B cell (primary cell): ENCODE measurements at regions not wholly inside any gene's neighbourhood (a gene's known extent, or its start where the extent isn't known, plus 50 kb on each side); places are given as distances from the start of the nearest gene placed in this dataset.

Source experiments
- ATAC-seq: fragments of 200-7000 bp; cut with Tn5 transposase; one replicate; pipeline ENCODE4 v1.10.0; 2021; ENCODE audit warnings: low read depth, mild to moderate bottlenecking, moderate number of reproducible peaks, moderate library complexity
- CTCF ChIA-PET: fragments of 350-600 bp; sonication (Branson Sonifier 250); formaldehyde crosslinking; loops from one replicate; lab custom pipeline; 2021; ENCODE audit warnings: antibody characterized with exemption, inconsistent platforms; lab: Charles Lee
- POLR2A ChIA-PET: fragments of 350-600 bp; sonication (Branson Sonifier 250); formaldehyde crosslinking; loops from one replicate; lab custom pipeline; 2021; ENCODE audit warnings: antibody characterized with exemption; lab: Charles Lee
- DNase-seq: peaks from one replicate; pipeline ENCODE4 v3.0.0; 2013
- H2AFZ ChIP-seq: 2 replicates; pipeline ENCODE4 v1.6.1; 2012; ENCODE audit warnings: mild to moderate bottlenecking, low read depth, low read length; ENCODE audit not compliant: insufficient read depth, poor library complexity, severe bottlenecking
- H3K27ac ChIP-seq, 2 donors: 1 replicate in 1 of 2; 2 replicates in 1 of 2; pipeline ENCODE4 v1.5.1; 2012 to 2013; ENCODE audit warnings: low read length in 2 of 2, mild to moderate bottlenecking in 2 of 2, moderate library complexity in 1 of 2
- H3K27me3 ChIP-seq, 4 experiments: fragments of 200-600 bp in 1 of 4; sonication (generic) in 1 of 4; replicated peaks in 1 of 4; 1 replicate in 2 of 4; 2 replicates in 2 of 4; pipeline versions ENCODE4 v1.6.1 to v1.7.0; 2013 to 2016; ENCODE audit warnings: low read length in 3 of 4, mild to moderate bottlenecking in 2 of 4, mixed read lengths in 1 of 4, moderate library complexity in 1 of 4; ENCODE audit not compliant: insufficient read depth in 4 of 4, control insufficient read depth in 3 of 4; ENCODE audit errors: control extremely low read depth in 1 of 4
- H3K36me3 ChIP-seq, 2 experiments: replicated peaks in 1 of 2; 1 replicate in 1 of 2; 2 replicates in 1 of 2; pipeline versions ENCODE4 v1.6.1 to v1.7.1; 2013; ENCODE audit warnings: low read length in 1 of 2; ENCODE audit not compliant: insufficient read depth in 2 of 2, control insufficient read depth in 1 of 2; ENCODE audit errors: control extremely low read depth in 1 of 2, extremely low read depth in 1 of 2
- H3K4me1 ChIP-seq, 2 donors: fragments of 200-600 bp in 1 of 2; sonication (generic) in 1 of 2; 1 replicate in 1 of 2; 2 replicates in 1 of 2; pipeline versions ENCODE4 v1.5.1 to v1.6.1; 2013 to 2017; ENCODE audit warnings: low read length in 2 of 2; ENCODE audit not compliant: control insufficient read depth in 2 of 2, insufficient read depth in 2 of 2
- H3K4me2 ChIP-seq: replicated peaks from 2 replicates; pipeline ENCODE3; 2012; ENCODE audit warnings: mild to moderate bottlenecking, low read depth, low read length; ENCODE audit not compliant: poor library complexity, severe bottlenecking
- H3K4me3 ChIP-seq, 5 experiments: fragments of 200-600 bp in 1 of 5; sonication (generic) in 1 of 5; 1 replicate in 3 of 5; 2 replicates in 2 of 5; pipeline versions ENCODE4 v1.5.1 to v1.7.0; 2011 to 2016; ENCODE audit warnings: low read length in 4 of 5, mild to moderate bottlenecking in 4 of 5, low read depth in 2 of 5, control low read depth in 1 of 5, moderate library complexity in 1 of 5; ENCODE audit not compliant: insufficient read depth in 1 of 5; ENCODE audit errors: control extremely low read depth in 1 of 5, extremely low read depth in 1 of 5
- H3K79me2 ChIP-seq: fragments of 200-600 bp; sonication (generic); one replicate; pipeline ENCODE4 v1.6.0; 2016; ENCODE audit warnings: low read length; ENCODE audit not compliant: control insufficient read depth, insufficient read depth
- H3K9ac ChIP-seq: fragments of 200-600 bp; sonication (generic); 2 replicates; pipeline ENCODE4 v1.6.1; 2017; ENCODE audit warnings: mild to moderate bottlenecking, low read length, moderate library complexity
- H3K9me3 ChIP-seq, 3 donors: one replicate each; pipeline versions ENCODE4 v1.6.1 to v1.7.1; 2013; ENCODE audit warnings: low read length in 2 of 3; ENCODE audit not compliant: control insufficient read depth in 2 of 3, insufficient read depth in 1 of 3; ENCODE audit errors: control extremely low read depth in 1 of 3
- H4K20me1 ChIP-seq: 2 replicates; pipeline ENCODE4 v1.6.0; 2012; ENCODE audit warnings: mild to moderate bottlenecking, low read length; ENCODE audit not compliant: insufficient read depth, control insufficient read depth, poor library complexity, severe bottlenecking
- H3K27ac Mint-ChIP-seq: one replicate; pipeline ENCODE4 v1.8.0; 2021; ENCODE audit warnings: mixed read lengths
- H3K27me3 Mint-ChIP-seq: one replicate; pipeline ENCODE4 v1.8.0; 2021; ENCODE audit warnings: mixed read lengths
- H3K4me1 Mint-ChIP-seq: one replicate; pipeline ENCODE4 v1.8.0; 2021; ENCODE audit warnings: mixed read lengths
- H3K4me3 Mint-ChIP-seq: one replicate; pipeline ENCODE4 v1.8.0; 2021; ENCODE audit warnings: mixed read lengths
- H3K9me3 Mint-ChIP-seq: one replicate; pipeline ENCODE4 v1.8.0; 2022; ENCODE audit warnings: mixed read lengths; ENCODE audit not compliant: insufficient read depth
- CTCF ChIP-seq: fragments of 200-600 bp; IDR thresholded peaks from one replicate; pipeline ENCODE4 v1.8.0; 2022; ENCODE audit warnings: antibody characterized with exemption, mild to moderate bottlenecking
- EZH2 ChIP-seq: IDR thresholded peaks from 2 replicates; pipeline ENCODE4 v1.6.1; 2012; ENCODE audit warnings: borderline replicate concordance, low read depth, mild to moderate bottlenecking, moderate library complexity, low read length; ENCODE audit not compliant: insufficient read depth, poor library complexity, severe bottlenecking
- WGBS: methylation state at CpG from one replicate; pipeline ENCODE4 v1.1.5; 2013; ENCODE audit warnings: missing lambda C conversion rate; ENCODE audit not compliant: insufficient coverage; 5-methylcytosine and 5-hydroxymethylcytosine counted together
- intact Hi-C: fragments of 100-400 bp; cut with micrococcal nuclease; formaldehyde crosslinking; loops from one replicate; pipeline ENCODE4 v1.10.0; 2022

- intact Hi-C loops: no loop called here
- POLR2A ChIA-PET: no interaction called here
- TF ChIP-seq EZH2 (no peak), CTCF (no peak)
- Mint-ChIP-seq H3K27me3 (no peaks in the 10 kb centered on the region), H3K4me3 (no peak overlapping the region), H3K9me3 (peaks cover 2% of the 10 kb centered on the region), H3K27ac (no peak overlapping the region), H3K4me1 (no peaks in the 10 kb centered on the region)
- H3K4me1 ChIP-seq: no peaks in the 10 kb centered on the region
- WGBS: 67% methylated on average over 1 of the region's 3 CpGs
- no peak overlapping the region for H3K9ac ChIP-seq
- no peak overlapping the region for H3K27ac ChIP-seq
- H3K4me3 ChIP-seq: no peak overlapping the region
- no peaks in the 10 kb centered on the region for H3K9me3 ChIP-seq
- no peak for DNase-seq
- H3K79me2 ChIP-seq: no peaks in the 10 kb centered on the region
- no peaks in the 10 kb centered on the region for H4K20me1 ChIP-seq
- no peaks in the 10 kb centered on the region for H3K36me3 ChIP-seq
- H2AFZ ChIP-seq: no peak overlapping the region
- H3K27me3 ChIP-seq: no peaks in the 10 kb centered on the region
- CTCF ChIA-PET: no interaction called here
- no peak for ATAC-seq
- H3K4me2 ChIP-seq: no peak overlapping the region
These were observed 521.6 kb upstream of the ZNF337 start for GRCh38 chr20:26218301-26218700.

- H3K9me3 Mint-ChIP-seq: no peaks in the 10 kb centered on the region
- no peak overlapping the region for H3K4me2 ChIP-seq
- WGBS: no CpG with 5 or more reads among the region's 1 CpG
- no peak for DNase-seq
- no peak for TF ChIP-seq EZH2
- no peak for TF ChIP-seq CTCF
- intact Hi-C loops: no loop called here
- H2AFZ ChIP-seq: no peak overlapping the region
- H3K36me3 ChIP-seq: no peaks in the 10 kb centered on the region
- no peak overlapping the region for H3K27ac ChIP-seq
- no peak for ATAC-seq
- no peaks in the 10 kb centered on the region for H3K9me3 ChIP-seq
- no peak overlapping the region for H3K27ac Mint-ChIP-seq
- H3K4me1 ChIP-seq: no peaks in the 10 kb centered on the region
- no peaks in the 10 kb centered on the region for H3K27me3 ChIP-seq
- ChIA-PET CTCF (no interaction called here), POLR2A (no interaction called here)
- no peaks in the 10 kb centered on the region for H3K4me1 Mint-ChIP-seq
- H3K79me2 ChIP-seq: no peaks in the 10 kb centered on the region
- no peak overlapping the region for H3K9ac ChIP-seq
- H3K4me3 ChIP-seq: no peak overlapping the region
- H4K20me1 ChIP-seq: no peaks in the 10 kb centered on the region
- no peak overlapping the region for H3K4me3 Mint-ChIP-seq
- peaks cover 5% of the 10 kb centered on the region for H3K27me3 Mint-ChIP-seq
These were observed 519.4 kb upstream of the ZNF337 start for GRCh38 chr20:26216025-26216424.
